Esophagus muscularis mucosa (tissue), 4 donors: ENCODE measurements at regions not wholly inside any gene's neighbourhood (a gene's known extent, or its start where the extent isn't known, plus 50 kb on each side); places are given as distances from the start of the nearest gene placed in this dataset.
A peak's percentile ranks its signal among the peaks of the same experiment; 100 is the strongest.

Experiments
- DNase-seq: peaks from one replicate; pipeline ENCODE4 v3.0.0-alpha.2; 2017; ENCODE audit errors: extremely low spot score
- H3K27ac ChIP-seq, 4 donors: fragments of 200-600 bp; sonication (generic); replicated peaks in 1 of 4; 1 replicate in 3 of 4; 2 replicates in 1 of 4; pipeline ENCODE4 v1.5.1; 2016 to 2019; ENCODE audit warnings: mild to moderate bottlenecking in 1 of 4
- H3K27me3 ChIP-seq, 4 donors: fragments of 200-600 bp; sonication (generic); one replicate each; pipeline versions ENCODE4 v1.5.1 to v1.6.0; 2016 to 2019
- H3K36me3 ChIP-seq, 4 donors: fragments of 200-600 bp; sonication (generic); one replicate each; pipeline ENCODE4 v1.5.1; 2016 to 2019
- H3K4me1 ChIP-seq, 4 donors: fragments of 200-600 bp; sonication (generic); one replicate each; pipeline ENCODE4 v1.5.1; 2016 to 2019
- H3K4me3 ChIP-seq, 4 donors: fragments of 200-600 bp; sonication (generic); 1 replicate in 2 of 4; 2 replicates in 2 of 4; pipeline ENCODE4 v1.5.1; 2016 to 2019; ENCODE audit warnings: mild to moderate bottlenecking in 4 of 4, moderate library complexity in 1 of 4
- H3K9me3 ChIP-seq, 4 donors: fragments of 200-600 bp; sonication (generic); 1 replicate in 3 of 4; 2 replicates in 1 of 4; pipeline ENCODE4 v1.5.1; 2016 to 2019
- CTCF ChIP-seq, 3 experiments: fragments of 200-600 bp in 2 of 3; fragments of 450-650 bp in 1 of 3; sonication (generic) in 2 of 3; IDR thresholded peaks; one replicate each; pipeline ENCODE4 v1.5.1; 2017 to 2019; ENCODE audit warnings: antibody characterized with exemption in 3 of 3, mild to moderate bottlenecking in 2 of 3, moderate library complexity in 1 of 3
- EP300 ChIP-seq: sonication (generic); formaldehyde crosslinking; IDR thresholded peaks from one replicate; pipeline ENCODE4 v1.6.1; 2017; ENCODE audit warnings: antibody characterized with exemption
- POLR2A ChIP-seq: fragments of 450-650 bp; IDR thresholded peaks from one replicate; pipeline ENCODE4 v1.6.1; 2017; ENCODE audit warnings: antibody characterized with exemption, moderate library complexity, mild to moderate bottlenecking, low read depth
- POLR2AphosphoS5 ChIP-seq, 2 donors: sonication (generic); formaldehyde crosslinking; IDR thresholded peaks; one replicate each; pipeline ENCODE4 v1.6.1; 2017; ENCODE audit warnings: antibody characterized with exemption in 2 of 2
- WGBS: methylation state at CpG from one replicate; pipeline ENCODE4 v1.1.5; 2018; 5-methylcytosine and 5-hydroxymethylcytosine counted together
- intact Hi-C: fragments of 100-400 bp; cut with DNase I; formaldehyde crosslinking; loops from one replicate; pipeline ENCODE4 v1.15.1; 2023

GRCh38 chr7:15995027-15995426, 308.5 kb upstream of the MEOX2 start:
- Histone ChIP-seq H3K27me3 (no peaks in the 10 kb centered on the region), H3K27ac (no peak overlapping the region), H3K4me3 (no peak overlapping the region), H3K9me3 (no peaks in the 10 kb centered on the region), H3K36me3 (no peaks in the 10 kb centered on the region), H3K4me1 (no peaks in the 10 kb centered on the region)
- WGBS = 90% methylated on average over 1 of the region's 1 CpG
- intact Hi-C loops = no loop called here
- TF ChIP-seq POLR2A = no peak
- TF ChIP-seq CTCF (IDR thresholded peaks at IDR 0.05) = no peak
- TF ChIP-seq EP300 = no peak
- TF ChIP-seq POLR2AphosphoS5 (IDR thresholded peaks at IDR 0.05) = no peak
- DNase-seq = no peak

GRCh38 chr7:15989194-15989593, 302.7 kb upstream of the MEOX2 start:
- intact Hi-C loops = no loop called here
- H3K4me1 ChIP-seq = peaks cover 0 to 10% (median 0%) of the 10 kb centered on the region in 4 donors
- 84% methylated on average over 5 of the region's 5 CpGs for WGBS
- no peak for DNase-seq
- no peak overlapping the region for H3K4me3 ChIP-seq
- H3K36me3 ChIP-seq = no peaks in the 10 kb centered on the region
- TF ChIP-seq POLR2A = no peak
- no peaks in the 10 kb centered on the region for H3K27me3 ChIP-seq
- H3K9me3 ChIP-seq = no peaks in the 10 kb centered on the region
- no peak overlapping the region for H3K27ac ChIP-seq

- no peak overlapping the region for H3K4me3 ChIP-seq
- intact Hi-C loops = no loop called here
- no peaks in the 10 kb centered on the region for H3K9me3 ChIP-seq
- no peak overlapping the region for H3K27ac ChIP-seq
- DNase-seq = no peak
- WGBS = 90% methylated on average over 2 of the region's 2 CpGs
- TF ChIP-seq CTCF (IDR thresholded peaks at IDR 0.05) (no peak), EP300 (no peak), POLR2A (no peak), POLR2AphosphoS5 (IDR thresholded peaks at IDR 0.05) (no peak)
- H3K4me1 ChIP-seq = peaks cover 0 to 10% (median 0%) of the 10 kb centered on the region in 4 donors
- H3K36me3 ChIP-seq = no peaks in the 10 kb centered on the region
- no peaks in the 10 kb centered on the region for H3K27me3 ChIP-seq
Observed at GRCh38 chr7:15985587-15986384, 299.3 kb upstream of the MEOX2 start.

GRCh38 chr7:15977663-15978062, 291.2 kb upstream of the MEOX2 start:
- no peaks in the 10 kb centered on the region for H3K27me3 ChIP-seq
- H3K9me3 ChIP-seq = no peaks in the 10 kb centered on the region
- WGBS = 84% methylated on average over 3 of the region's 3 CpGs
- no peak overlapping the region for H3K4me3 ChIP-seq
- TF ChIP-seq POLR2AphosphoS5 (IDR thresholded peaks at IDR 0.05) (no peak), POLR2A (no peak), CTCF (IDR thresholded peaks at IDR 0.05) (no peak), EP300 (no peak)
- H3K36me3 ChIP-seq = no peaks in the 10 kb centered on the region
- DNase-seq = no peak
- no peak overlapping the region for H3K27ac ChIP-seq
- intact Hi-C loops = no loop called here
- peaks cover 0 to 7% (median 6%) of the 10 kb centered on the region in 4 donors for H3K4me1 ChIP-seq

- peaks cover 0 to 12% (median 11%) of the 10 kb centered on the region in 4 donors for H3K4me1 ChIP-seq
- intact Hi-C loops = no loop called here
- H3K36me3 ChIP-seq = no peaks in the 10 kb centered on the region
- H3K27ac ChIP-seq = no peak overlapping the region
- H3K9me3 ChIP-seq = no peaks in the 10 kb centered on the region
- TF ChIP-seq POLR2A = no peak
- peak in 1 of 2 donors; percentile 17 for TF ChIP-seq POLR2AphosphoS5 (IDR thresholded peaks at IDR 0.05)
- DNase-seq = no peak
- no peaks in the 10 kb centered on the region for H3K27me3 ChIP-seq
- 54% methylated on average over 3 of the region's 3 CpGs for WGBS
- no peak overlapping the region for H3K4me3 ChIP-seq
Observed at GRCh38 chr7:15972862-15973275, 286.4 kb upstream of the MEOX2 start.
